ENCODE measurements at regions not wholly inside any gene's neighbourhood (a gene's known extent, or its start where the extent isn't known, plus 50 kb on each side); places are given as distances from the start of the nearest gene placed in this dataset.

DNA sequence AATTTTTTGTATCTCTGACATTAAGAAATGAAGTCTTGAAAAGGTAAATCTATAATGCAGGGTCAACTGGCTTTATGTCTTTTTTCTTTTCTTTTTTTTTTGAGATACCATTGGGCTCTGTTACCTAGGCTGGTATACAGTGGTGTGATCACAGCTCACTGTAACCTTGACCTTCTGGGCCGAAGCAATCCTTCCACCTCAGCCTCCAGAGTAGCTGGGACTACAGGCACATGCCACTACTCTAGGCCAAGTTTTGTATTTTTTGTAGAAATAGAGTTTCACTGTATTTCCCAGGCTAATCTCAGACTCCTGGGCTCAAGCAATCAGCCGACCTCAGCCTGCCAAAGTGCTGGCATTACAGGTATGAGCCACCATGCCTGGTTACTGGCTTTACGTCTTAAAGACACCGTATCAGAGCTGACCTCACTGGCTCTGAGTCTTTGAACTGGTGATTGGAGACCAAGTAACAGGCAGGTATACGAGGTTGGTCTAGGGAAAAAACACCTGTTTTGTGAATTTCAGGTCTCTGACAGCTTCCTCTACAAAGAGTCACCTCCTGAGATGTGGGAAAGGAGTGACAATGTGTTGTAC is 70.4 kb upstream of the GPBP1 start:
- H3K4me3 ChIP-seq (ENCODE audit: low read depth, low read length), result no peak overlapping the region
- DNase-seq (ENCODE audit: low read depth), result no peak
- TF ChIP-seq, protein P1, sequence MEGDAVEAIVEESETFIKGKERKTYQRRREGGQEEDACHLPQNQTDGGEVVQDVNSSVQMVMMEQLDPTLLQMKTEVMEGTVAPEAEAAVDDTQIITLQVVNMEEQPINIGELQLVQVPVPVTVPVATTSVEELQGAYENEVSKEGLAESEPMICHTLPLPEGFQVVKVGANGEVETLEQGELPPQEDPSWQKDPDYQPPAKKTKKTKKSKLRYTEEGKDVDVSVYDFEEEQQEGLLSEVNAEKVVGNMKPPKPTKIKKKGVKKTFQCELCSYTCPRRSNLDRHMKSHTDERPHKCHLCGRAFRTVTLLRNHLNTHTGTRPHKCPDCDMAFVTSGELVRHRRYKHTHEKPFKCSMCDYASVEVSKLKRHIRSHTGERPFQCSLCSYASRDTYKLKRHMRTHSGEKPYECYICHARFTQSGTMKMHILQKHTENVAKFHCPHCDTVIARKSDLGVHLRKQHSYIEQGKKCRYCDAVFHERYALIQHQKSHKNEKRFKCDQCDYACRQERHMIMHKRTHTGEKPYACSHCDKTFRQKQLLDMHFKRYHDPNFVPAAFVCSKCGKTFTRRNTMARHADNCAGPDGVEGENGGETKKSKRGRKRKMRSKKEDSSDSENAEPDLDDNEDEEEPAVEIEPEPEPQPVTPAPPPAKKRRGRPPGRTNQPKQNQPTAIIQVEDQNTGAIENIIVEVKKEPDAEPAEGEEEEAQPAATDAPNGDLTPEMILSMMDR (IDR thresholded peaks at IDR 0.05; ENCODE audit: insufficient read depth, low read depth, low read length), result no peak

DNA sequence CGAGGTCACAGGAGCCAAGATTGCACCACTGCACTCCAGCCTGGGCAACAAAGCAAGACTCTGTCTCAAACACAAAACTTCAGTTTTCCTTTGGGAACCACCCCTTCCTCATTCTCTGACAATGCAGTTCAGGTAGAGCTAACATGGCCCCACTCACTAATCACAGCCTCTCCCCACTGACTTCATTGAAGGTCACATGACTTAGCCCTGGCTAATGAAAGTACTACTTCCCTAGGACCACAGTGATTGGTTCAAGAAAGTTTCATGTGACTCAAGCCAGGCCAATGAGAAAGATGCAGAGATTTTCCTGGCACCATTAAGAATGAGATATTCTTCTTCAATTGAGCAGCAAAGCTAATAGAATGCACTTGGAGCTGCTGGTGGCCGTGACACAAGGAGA is 67.2 kb upstream of the GPBP1 start:
- H3K4me3 ChIP-seq (ENCODE audit: low read depth, low read length), result no peak overlapping the region
- DNase-seq (ENCODE audit: low read depth), result no peak
- TF ChIP-seq, protein P1 (IDR thresholded peaks at IDR 0.05; ENCODE audit: insufficient read depth, low read depth, low read length), result no peak

DNA sequence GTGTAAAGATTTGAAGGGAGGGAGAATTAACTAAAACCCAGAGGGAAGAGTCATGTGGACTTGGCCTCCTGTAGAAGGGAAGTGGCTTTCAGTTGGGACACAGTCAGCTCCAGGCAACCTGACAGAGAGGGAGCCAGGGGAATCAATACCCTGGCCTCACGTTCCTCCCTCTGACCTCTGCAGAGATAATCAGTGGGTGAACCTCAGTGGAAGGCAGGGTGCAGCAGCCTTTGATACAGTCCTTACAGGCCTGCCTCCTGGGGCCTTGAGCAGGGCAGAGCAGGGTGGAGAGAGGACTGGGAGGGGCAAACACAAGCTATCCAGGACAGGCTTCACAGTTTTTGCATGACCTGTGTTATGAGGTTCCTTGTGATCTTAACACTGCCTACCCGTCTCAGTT is 61.9 kb upstream of the GPBP1 start:
- DNase-seq (ENCODE audit: low read depth), result no peak
- TF ChIP-seq, protein P1 (IDR thresholded peaks at IDR 0.05; ENCODE audit: insufficient read depth, low read depth, low read length), result no peak
- H3K4me3 ChIP-seq (ENCODE audit: low read depth, low read length), result no peak overlapping the region

DNA sequence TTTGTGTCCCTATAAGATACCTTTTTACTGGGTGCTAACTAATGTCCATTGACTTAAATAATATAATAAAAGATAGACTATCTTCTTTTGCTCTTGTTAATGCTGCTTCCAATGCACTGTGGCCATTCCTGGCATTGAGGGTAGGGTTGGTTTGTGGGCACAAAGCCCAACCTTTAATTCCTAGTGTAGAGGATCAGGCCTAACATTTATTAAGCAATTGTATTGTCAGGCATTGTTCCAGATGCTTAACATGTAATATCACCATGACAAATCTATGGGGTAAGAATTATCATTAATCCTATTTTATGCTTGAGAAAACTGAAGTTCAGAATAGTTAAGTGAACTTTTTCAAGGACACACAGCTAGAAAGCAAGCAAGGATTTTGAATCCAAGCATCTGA is 60.4 kb upstream of the GPBP1 start:
- H3K4me3 ChIP-seq (ENCODE audit: low read depth, low read length), result no peak overlapping the region
- DNase-seq (ENCODE audit: low read depth), result no peak
- TF ChIP-seq, protein P1 (IDR thresholded peaks at IDR 0.05; ENCODE audit: insufficient read depth, low read depth, low read length), result no peak

DNA sequence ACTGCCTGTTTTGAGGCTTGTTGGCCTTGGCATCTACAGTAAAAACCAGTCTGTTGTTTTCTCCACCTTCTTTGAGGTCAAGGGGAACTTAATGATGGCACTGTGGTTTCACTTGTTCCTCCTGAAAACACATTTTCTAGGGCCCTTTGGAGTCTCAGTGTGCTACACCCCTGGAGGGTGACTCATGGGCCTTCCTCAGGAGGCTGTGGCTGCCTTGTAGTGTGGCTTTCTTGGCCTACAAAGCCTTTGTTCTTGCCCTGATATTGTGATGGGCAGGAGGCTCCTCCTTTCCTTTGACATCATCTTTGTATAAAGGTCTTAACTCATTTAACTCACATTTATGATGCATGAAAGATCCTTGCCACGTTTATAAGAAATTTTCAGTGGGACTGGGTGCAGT is 56.3 kb upstream of the GPBP1 start:
- DNase-seq (ENCODE audit: low read depth), result no peak
- no peak overlapping the region for H3K4me3 ChIP-seq (ENCODE audit: low read depth, low read length)
- TF ChIP-seq, protein P1 (IDR thresholded peaks at IDR 0.05; ENCODE audit: insufficient read depth, low read depth, low read length), result no peak

- DNase-seq (ENCODE audit: low read depth), result no peak
- no peak overlapping the region for H3K4me3 ChIP-seq (ENCODE audit: low read depth, low read length)
- TF ChIP-seq, protein P1 (IDR thresholded peaks at IDR 0.05; ENCODE audit: insufficient read depth, low read depth, low read length), result no peak
Measured at GRCh38 chr5:57119031-57119430, 54.8 kb upstream of the GPBP1 start.

- TF ChIP-seq, protein P1 (IDR thresholded peaks at IDR 0.05; ENCODE audit: insufficient read depth, low read depth, low read length), result no peak
- no peak overlapping the region for H3K4me3 ChIP-seq (ENCODE audit: low read depth, low read length)
- DNase-seq (ENCODE audit: low read depth), result no peak
Measured at GRCh38 chr5:57124014-57124413, 49.8 kb upstream of the GPBP1 start.
